Activated CD8-positive, alpha-beta memory T cell treated with anti-CD3 and anti-CD28 coated beads, Interleukin-2, amount 50 U/mL, for 1 hour (primary cell): ENCODE measurements at regions not wholly inside any gene's neighbourhood (a gene's known extent, or its start where the extent isn't known, plus 50 kb on each side); places are given as distances from the start of the nearest gene placed in this dataset.

ENCODE experiments used
- DNase-seq: peaks from one replicate; pipeline ENCODE4 v3.0.0-alpha.2; 2020; ENCODE audit errors: extremely low read depth

- no peak for DNase-seq
Observed at GRCh38 chr10:25661632-25662031, 272.4 kb upstream of the MYO3A start.

GRCh38 chr10:25666276-25666675, 267.8 kb upstream of the MYO3A start:
- DNase-seq, result no peak

DNA sequence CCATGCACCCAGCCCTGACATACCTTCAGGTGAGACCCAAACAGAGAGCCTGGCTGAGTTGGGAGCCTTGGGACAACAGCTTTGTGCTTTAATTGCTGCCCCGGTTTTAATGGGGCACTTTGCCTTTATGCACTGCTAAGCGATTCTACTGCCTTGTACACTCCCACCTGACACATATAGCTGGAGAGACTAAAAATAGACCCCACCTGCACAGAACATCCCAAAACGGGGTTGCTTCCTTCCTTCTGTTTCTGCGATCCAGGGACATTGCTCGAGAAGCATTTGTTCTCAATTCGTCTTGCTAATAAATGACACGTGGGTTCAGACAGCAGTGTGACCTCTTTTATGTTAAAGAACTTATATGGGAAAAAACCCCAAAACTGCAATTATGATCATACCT, 258.8 kb upstream of the MYO3A start:
- DNase-seq, result no peak

DNA sequence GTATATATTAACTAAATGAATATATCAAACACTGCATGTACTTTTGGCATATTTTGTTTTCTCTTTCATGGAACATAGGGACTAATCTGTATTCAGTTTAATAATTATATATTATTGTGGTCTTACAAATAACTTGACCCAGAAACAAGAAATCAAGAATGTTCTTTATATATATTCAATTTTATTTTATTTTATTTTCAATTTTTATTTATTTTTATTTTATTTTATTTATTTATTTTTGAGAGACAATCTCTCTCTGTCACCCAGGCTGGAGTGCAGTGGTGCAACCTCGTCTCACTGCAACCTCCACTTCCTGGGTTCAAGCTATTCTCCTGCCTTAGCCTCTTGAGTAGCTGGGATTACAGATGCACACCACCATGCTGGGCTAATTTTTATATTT, 258.4 kb upstream of the MYO3A start:
- DNase-seq, result no peak

- DNase-seq, result no peak
Observed at GRCh38 chr10:25678220-25678619, 255.8 kb upstream of the MYO3A start.

DNA sequence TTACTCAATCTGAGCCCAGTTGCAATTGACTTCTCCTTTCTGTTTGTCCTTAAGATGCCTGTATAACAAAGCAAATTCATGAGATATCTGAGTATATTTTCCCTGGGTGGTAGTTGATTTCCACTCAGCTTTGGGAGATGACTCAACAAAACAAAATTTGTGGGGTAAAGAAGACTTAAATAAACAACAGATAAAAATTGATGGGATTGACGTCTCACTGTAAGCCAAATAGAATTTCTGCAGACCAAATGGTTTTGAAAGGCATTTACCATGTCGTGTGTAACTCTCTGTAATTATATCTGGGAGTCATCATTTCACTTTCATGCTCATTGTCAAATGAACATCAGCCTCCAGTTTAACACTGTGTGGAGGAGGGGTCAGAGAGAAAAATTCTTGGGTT, 255.4 kb upstream of the MYO3A start:
- no peak for DNase-seq

GRCh38 chr10:25682203-25682851, 251.7 kb upstream of the MYO3A start:
- DNase-seq, result no peak

DNA sequence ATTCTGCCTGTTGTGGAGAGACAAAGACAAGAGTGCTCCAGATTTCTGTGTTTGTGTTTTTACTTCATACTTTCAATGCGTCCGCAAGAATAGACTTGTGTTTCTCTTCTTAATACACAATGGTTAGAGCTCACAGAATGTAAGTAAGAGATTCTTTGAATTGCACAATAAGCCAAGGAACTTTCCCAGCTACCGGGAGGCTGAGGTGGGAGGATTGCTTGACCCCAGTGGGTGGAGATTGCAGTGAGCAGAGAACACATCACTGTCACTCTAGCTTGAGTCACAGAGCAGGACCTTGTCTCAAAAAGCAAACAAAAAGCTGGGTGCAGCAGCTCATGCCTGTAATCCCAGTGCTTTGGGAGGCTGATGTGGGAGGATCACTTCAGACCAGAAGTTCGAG, 250.7 kb upstream of the MYO3A start:
- DNase-seq, result no peak

DNA sequence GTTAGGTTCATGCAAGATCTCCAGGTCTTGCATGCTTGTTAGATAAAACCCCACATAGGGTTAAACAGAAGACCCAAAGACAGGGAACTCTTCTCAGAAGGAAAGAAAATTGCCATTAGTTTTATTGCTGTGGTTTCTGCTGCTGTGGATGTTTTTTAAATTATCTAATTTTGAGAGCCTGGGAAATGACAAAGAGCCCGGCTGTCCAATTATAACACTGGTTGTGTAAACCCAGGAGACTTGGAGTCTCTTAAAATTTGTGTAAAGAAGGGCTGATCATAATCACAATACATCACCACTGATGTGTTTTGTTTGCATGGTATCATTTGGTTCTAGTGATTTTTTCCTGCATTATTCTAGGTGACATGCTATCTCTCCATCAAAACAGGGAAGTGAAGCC, 246.5 kb upstream of the MYO3A start:
- DNase-seq, result no peak

DNA sequence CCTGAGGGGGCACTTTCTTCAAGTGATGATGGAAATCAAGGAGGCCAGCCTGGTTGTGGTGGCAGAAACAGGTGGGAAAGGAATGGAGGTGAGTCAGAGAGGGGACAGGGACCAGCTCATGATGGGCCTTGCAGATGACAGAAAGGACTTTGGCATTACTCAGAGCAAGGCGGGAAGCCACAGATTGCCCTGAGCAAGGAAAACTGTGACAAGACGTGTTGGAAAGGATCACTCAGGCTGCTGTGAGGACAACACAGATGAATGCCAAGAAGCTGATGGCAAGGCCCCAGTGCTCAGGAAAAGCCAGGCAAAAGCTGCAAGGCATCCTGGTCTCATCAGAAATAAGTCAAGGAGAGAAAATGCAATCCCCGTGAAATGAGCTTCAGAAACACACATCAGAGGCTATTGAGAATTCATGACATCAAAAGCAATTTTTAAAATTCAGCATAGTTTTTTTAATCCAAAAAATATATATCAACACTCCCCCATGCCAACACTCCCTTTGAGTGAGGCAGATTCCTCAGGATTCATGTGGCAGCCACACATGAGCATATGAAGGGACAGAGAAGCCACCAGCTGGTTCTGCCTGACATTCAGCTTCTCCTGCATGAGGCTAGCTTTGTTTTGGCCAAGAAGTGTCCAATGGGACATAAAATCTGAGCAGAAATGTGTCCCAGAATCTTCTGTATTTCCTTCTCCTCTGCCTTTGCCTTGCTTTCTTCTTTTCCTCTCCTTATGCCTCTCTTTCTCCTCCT, 244.5 kb upstream of the MYO3A start:
- DNase-seq, result no peak

- no peak for DNase-seq
Observed at GRCh38 chr10:25692761-25693160, 241.3 kb upstream of the MYO3A start.

DNA sequence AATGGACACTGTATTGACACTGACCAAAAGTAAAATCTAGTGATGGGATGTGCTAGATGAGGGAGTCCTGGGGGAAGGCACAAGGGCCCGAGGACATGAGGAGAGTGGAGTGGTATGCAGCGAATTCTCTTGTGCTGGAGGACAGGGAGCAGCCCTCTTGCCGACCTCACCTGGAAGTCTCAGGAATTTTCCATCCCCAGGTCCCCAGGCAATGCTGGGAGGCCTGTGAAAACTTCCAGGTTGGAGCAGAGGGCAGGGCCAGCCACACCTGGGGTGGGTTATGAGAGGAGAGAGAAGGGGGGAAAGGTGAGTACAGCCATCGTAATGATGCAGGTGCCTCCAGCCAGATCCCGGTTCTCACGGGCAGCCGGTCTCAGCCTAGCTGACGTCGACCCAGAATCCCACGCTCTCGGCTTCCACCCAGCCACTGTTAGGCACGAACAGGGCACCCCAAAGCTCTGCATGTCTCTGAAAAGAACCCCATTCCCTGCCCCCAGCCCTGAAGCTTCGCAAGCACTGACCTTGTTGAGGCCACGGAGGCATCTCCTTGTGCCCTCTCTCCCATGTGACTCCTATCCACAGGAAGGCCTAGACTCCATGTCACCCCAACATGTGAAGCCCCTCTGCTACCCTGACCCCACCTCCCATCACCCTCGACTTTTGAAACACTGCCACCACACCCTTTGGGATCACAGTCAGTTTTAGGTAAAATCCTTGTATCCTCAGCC, 239.7 kb upstream of the MYO3A start:
- DNase-seq, result no peak

- DNase-seq, result no peak
Observed at GRCh38 chr10:25694971-25695370, 239.1 kb upstream of the MYO3A start.

DNA sequence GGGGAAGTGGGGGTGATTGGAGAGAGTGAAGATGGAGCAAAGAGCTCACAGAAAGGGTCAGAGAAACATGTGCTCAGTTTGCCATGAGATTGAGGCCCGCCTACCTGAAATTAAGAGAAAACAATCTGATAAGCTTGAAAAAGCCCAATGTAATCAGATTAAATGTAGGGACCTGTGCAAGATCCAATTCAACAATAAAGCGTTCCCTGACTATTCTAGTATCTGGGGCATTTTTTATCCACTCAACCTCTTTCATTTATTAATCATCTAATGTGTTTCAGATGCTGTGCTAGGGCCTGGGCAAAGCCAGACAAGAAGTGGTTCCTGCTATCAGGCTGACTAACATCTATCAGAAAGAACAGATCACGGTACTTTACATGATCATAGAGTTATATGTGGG, 238.4 kb upstream of the MYO3A start:
- no peak for DNase-seq

DNA sequence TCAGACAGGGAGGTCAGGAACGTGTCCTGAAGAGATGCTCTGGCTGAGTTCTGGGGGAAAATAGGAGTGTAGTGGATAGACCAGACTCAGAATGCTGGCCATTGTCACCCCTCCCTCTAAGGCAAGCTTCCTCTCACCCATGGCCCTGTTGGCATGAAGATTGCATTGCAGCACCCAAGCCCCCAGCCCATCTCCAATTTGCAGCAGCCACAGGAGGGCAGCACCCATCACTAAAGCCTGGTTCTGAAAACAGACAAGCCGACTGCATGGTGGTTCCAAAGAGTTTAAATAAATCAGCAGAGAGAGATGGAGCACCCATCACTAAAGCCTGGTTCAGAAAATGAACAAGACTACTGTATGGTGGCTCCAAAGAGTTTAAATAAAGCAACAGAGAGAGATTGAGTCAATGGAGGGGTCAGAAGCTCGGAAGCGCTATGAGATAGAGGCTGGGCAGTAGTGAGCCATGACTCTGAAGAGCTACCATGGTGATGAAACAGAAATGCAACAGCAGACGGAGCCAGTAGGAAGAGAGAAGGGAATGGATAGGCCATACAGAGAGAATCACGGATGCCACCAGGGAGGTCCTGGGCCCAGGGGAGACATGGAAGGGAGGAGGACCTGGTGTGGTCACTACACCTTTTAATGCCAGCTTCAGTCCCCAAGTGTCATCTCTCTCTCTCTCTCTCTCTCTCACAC, 237.9 kb upstream of the MYO3A start:
- DNase-seq, result no peak

DNA sequence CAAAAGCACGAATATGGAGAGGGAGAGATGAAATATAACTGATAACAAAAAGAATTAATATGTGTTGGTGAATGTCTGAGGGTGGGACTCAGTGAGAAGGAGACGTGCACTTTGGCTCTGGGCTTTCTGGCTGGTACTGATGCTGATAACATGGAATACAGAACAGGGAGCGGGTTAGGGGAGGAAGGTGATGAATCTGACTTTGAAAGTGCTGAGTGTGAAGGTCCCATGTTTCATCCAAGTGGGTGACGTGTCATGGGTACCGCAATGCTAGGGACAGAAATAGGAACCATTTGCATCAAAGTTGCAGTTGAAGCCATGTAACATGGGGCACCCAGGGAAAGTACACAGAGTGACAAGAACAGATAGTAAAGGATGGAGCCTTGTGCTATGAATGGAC, 236.6 kb upstream of the MYO3A start:
- DNase-seq, result no peak

DNA sequence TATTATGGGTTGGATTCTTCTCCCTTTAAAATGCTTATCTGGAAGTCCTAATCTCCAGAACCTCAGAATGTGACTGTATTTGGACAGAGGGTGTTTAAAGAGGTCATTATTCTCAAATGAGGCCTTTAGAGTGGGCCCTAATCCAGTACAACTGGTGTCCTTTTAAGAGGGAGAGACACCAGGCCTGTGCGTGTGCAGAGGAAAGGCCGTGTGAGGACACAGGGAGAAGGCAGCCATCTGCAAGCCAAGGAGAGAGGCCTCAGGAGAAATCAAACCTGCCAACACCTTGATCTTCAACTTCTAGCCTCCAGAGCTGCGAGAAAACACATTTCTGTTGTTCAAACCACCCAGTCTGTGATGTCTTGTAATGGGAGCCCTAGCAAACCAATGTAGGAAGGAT, 235.4 kb upstream of the MYO3A start:
- DNase-seq, result no peak

DNA sequence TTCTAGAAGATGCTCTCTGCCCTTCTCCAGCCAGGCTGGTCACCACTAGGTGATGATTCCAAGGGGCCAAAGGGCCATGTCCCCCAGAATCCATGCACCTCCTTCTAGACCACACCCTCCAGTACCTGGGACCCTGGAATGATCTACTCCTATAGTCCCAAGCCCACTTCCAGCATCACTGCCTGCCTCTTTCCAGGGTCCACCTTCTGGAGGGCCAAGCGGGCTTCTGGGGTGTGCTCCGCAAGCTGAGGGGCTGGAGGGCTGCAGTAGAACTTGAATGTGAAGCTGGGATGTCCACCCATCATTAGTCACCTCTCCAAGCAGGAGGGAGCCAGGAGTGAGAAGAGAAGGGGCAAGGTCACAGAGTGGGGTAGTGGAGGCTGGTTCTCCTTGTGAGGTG, 234.4 kb upstream of the MYO3A start:
- DNase-seq, result no peak

GRCh38 chr10:25701652-25702051, 232.4 kb upstream of the MYO3A start:
- DNase-seq, result no peak

DNA sequence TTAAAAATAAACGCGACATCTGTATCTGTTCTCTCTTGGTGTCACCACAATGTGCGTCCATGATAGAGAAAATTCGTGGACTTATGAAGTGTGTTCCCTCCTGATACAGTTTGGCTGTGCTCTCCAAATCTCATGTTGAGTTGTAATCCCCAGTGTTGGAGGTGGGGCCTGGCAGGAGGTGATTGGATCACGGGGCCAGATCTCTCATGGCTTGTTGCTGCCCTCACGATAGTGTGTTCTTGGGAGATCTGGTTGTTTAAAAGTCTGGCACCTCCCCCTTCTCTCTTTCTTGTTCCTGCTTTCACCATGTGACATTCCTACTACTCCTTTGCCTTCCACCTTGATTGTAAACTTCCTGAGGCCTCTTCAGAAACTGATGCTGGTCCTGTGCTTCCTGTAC, 229.4 kb upstream of the MYO3A start:
- no peak for DNase-seq

DNA sequence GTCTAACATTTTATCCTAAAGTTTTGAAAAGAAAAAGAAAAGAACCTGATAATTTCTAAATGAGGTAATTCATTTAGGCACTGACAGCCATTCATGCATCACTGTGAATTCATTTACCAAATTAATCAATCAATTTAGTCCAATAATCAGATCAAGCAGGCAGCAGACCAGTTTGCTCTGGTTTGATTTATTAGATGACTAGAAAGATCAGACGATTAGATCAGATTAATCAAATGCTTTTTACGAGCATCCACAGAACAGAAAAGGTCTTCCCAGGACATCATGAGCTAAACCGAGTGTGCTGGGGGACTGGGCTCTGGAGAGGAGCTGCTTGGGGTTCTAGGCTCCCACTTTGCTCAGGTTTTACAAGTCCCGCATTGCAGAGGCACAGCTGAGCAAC, 226.5 kb upstream of the MYO3A start:
- no peak for DNase-seq

GRCh38 chr10:25707976-25708671, 225.9 kb upstream of the MYO3A start:
- no peak for DNase-seq
